ENCODE measurements at regions not wholly inside any gene's neighbourhood (a gene's known extent, or its start where the extent isn't known, plus 50 kb on each side); places are given as distances from the start of the nearest gene placed in this dataset.

GRCh38 chr2:238561230-238561629, 134.5 kb downstream of the ASB1 start:
- no peak overlapping the region for H3K4me3 ChIP-seq
- no peaks in the 10 kb centered on the region for H3K4me1 ChIP-seq
- no peaks in the 10 kb centered on the region for H3K9me3 ChIP-seq (replicated peaks in 1 of 11)
- no peak overlapping the region for H3K9ac ChIP-seq
- no peaks in the 10 kb centered on the region; a peak in 1 of 22 replicates for H4K20me1 ChIP-seq
- H3K27me3 ChIP-seq = no peaks in the 10 kb centered on the region
- H3K27ac ChIP-seq = no peak overlapping the region
- TF ChIP-seq Cebpa-rat (IDR thresholded peaks at IDR 0.05) = no peak
- no peak overlapping the region for H3K4me2 ChIP-seq
- no peaks in the 10 kb centered on the region for H3K36me3 ChIP-seq

- H4K20me1 ChIP-seq = no peaks in the 10 kb centered on the region; a peak in 1 of 22 replicates
- no peaks in the 10 kb centered on the region for H3K27me3 ChIP-seq
- H3K4me3 ChIP-seq = no peak overlapping the region
- no peak overlapping the region for H3K27ac ChIP-seq
- TF ChIP-seq Cebpa-rat (IDR thresholded peaks at IDR 0.05) = no peak
- H3K36me3 ChIP-seq = no peaks in the 10 kb centered on the region
- no peaks in the 10 kb centered on the region; a peak in 1 of 20 replicates for H3K4me1 ChIP-seq
- no peak overlapping the region for H3K4me2 ChIP-seq
- no peak overlapping the region for H3K9ac ChIP-seq
- no peaks in the 10 kb centered on the region for H3K9me3 ChIP-seq (replicated peaks in 1 of 11)
Observed at GRCh38 chr2:238562446-238562845, 135.7 kb downstream of the ASB1 start.

- TF ChIP-seq Cebpa-rat (IDR thresholded peaks at IDR 0.05) = no peak
- H3K4me3 ChIP-seq = no peak overlapping the region
- no peak overlapping the region for H3K27ac ChIP-seq
- H4K20me1 ChIP-seq = no peaks in the 10 kb centered on the region
- H3K27me3 ChIP-seq = no peaks in the 10 kb centered on the region
- no peak overlapping the region for H3K9ac ChIP-seq
- no peak overlapping the region for H3K4me2 ChIP-seq
- no peaks in the 10 kb centered on the region for H3K9me3 ChIP-seq (replicated peaks in 1 of 11)
- H3K36me3 ChIP-seq = no peaks in the 10 kb centered on the region
- no peaks in the 10 kb centered on the region; a peak in 1 of 20 replicates for H3K4me1 ChIP-seq
Observed at GRCh38 chr2:238563551-238563950, 136.8 kb downstream of the ASB1 start.

DNA sequence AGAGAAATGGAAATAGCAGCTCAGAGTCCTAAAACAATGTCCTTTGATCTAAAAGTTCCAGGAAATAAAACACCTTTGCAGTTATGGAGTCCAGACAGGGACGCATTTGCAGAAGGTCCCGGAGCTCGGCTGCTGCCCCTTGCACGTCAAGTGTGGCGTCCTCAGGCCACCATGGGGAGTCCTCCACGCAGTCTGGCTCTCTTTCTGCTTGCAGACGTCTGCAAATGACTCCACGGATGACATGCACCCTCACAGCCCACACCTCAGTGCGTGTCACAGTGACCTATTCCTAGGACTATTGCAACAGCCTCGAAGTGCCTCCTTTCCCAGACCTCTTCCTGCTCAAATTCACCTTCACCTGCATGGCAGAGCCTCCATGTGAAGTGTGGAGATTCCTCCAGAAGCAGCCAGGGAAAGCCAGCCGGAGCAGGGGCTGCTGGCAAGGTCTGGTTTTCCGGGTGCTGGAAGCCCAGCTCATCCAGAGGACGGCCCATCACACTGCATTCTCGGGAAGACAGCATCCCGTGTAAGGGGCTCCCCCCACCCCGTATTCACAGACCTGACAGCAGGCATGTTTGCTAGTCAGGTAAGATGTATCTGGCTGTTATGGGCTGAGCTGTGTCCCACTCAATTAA, 137.7 kb downstream of the ASB1 start:
- no peak for TF ChIP-seq Cebpa-rat (IDR thresholded peaks at IDR 0.05)
- no peaks in the 10 kb centered on the region for H3K36me3 ChIP-seq
- H3K4me1 ChIP-seq = peaks cover 0 to 4% (median 0%) of the 10 kb centered on the region in 10 experiments; a peak in 3 of 20 replicates
- no peaks in the 10 kb centered on the region for H4K20me1 ChIP-seq
- H3K27ac ChIP-seq = no peak overlapping the region
- no peak overlapping the region for H3K4me3 ChIP-seq
- H3K9ac ChIP-seq = no peak overlapping the region
- no peaks in the 10 kb centered on the region for H3K9me3 ChIP-seq (replicated peaks in 1 of 11)
- no peak overlapping the region for H3K4me2 ChIP-seq
- H3K27me3 ChIP-seq = no peaks in the 10 kb centered on the region

- Histone ChIP-seq H4K20me1 (no peaks in the 10 kb centered on the region), H3K9ac (no peak overlapping the region), H3K27me3 (no peaks in the 10 kb centered on the region)
Observed at GRCh38 chr2:238565031-238565430, 138.3 kb downstream of the ASB1 start.

DNA sequence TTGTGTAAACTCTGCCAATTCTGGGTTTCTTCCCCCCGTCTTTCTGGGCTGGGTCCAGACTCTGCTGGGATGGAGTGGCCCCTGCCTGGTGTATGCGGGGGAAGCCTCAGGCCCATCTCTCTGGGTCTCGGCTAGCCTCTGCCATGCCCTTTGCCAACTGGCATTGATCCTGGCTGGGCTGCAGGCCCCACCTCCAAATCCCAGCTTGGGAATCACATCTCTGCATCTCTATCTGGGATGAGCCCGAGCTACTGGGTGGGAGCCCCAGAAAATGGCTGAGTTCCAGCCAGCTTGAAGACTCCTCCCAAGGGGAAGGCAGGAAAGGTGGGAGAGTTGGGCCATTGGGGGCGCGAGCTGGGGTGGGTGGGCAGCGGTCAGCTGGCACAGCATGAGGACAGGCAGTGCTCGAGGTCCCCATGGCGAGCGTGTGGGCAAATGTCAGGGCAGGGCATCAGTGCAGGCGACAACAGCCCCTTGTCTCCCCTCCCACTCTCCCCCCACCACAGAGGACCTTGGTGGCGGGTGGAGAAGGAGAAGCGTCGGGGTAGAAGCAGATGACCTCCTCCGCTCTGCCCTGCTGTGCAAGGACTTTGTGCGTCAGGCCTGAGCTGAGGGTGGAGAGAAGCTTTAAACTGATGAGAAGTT, 139.4 kb downstream of the ASB1 start:
- H3K27ac ChIP-seq = no peak overlapping the region
- H3K27me3 ChIP-seq = no peaks in the 10 kb centered on the region
- H3K36me3 ChIP-seq = no peaks in the 10 kb centered on the region
- H3K4me2 ChIP-seq = no peak overlapping the region
- H3K9ac ChIP-seq = no peak overlapping the region
- H3K4me1 ChIP-seq = peaks cover 2 to 21% (median 15%) of the 10 kb centered on the region in 10 experiments
- no peaks in the 10 kb centered on the region for H4K20me1 ChIP-seq
- no peak overlapping the region for H3K4me3 ChIP-seq
- no peak for TF ChIP-seq Cebpa-rat (IDR thresholded peaks at IDR 0.05)
- H3K9me3 ChIP-seq (replicated peaks in 1 of 11) = no peaks in the 10 kb centered on the region

More at GRCh38 chr2:238565031-238565430, 138.3 kb downstream of the ASB1 start:
- H3K9me3 ChIP-seq (replicated peaks in 1 of 11) = no peaks in the 10 kb centered on the region
- peaks cover 0 to 11% (median 4%) of the 10 kb centered on the region in 10 experiments; a peak in 9 of 20 replicates for H3K4me1 ChIP-seq
- no peak overlapping the region for H3K4me2 ChIP-seq
- no peak for TF ChIP-seq Cebpa-rat (IDR thresholded peaks at IDR 0.05)
- H3K36me3 ChIP-seq = no peaks in the 10 kb centered on the region
- H3K27ac ChIP-seq = no peak overlapping the region
- H3K4me3 ChIP-seq = no peak overlapping the region

DNA sequence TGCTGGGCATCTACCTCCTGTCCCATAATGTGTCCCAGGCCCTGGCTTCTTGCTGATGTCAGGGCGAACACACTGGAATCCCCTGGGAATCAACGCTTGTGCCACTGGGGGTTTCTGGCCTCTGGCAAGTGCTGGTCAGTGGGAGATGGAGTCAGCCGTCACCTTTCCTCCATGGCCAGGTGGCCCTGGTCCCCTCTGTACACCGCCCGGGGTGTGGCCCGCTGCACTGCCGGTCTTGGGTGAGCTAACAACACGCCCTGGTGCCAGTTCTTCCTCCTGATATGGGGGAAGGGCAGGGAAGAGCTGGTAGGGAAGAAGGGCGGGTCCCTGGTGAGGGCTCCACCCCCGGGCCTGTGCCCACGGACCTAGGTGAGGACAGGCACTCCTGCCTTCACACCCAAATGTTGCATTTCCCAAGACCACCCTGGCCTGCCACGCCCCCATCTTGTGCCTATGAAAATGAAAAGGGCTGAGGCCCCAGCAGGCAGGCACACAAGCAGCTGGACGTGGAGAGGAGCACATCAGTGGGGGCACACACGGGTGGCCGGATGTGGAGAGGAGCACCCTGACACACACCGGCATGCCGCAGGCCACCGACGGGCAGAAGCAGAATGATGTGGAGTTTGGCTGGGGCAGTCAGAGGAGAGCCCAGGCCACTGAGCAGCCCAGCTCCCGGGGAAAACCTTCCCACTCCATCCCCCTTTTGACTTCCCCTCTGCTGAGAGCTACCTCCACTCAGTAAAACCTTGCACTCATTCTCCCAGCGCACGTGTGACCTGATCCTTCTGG, 140.5 kb downstream of the ASB1 start:
- no peak overlapping the region for H3K4me2 ChIP-seq
- H3K27me3 ChIP-seq = no peaks in the 10 kb centered on the region
- peaks cover 13 to 33% (median 26%) of the 10 kb centered on the region in 10 experiments for H3K4me1 ChIP-seq
- no peak overlapping the region for H3K4me3 ChIP-seq
- no peaks in the 10 kb centered on the region for H3K36me3 ChIP-seq
- no peak for TF ChIP-seq Cebpa-rat (IDR thresholded peaks at IDR 0.05)
- H3K9me3 ChIP-seq (replicated peaks in 1 of 11) = no peaks in the 10 kb centered on the region
- no peak overlapping the region for H3K27ac ChIP-seq
- no peaks in the 10 kb centered on the region for H4K20me1 ChIP-seq
- H3K9ac ChIP-seq = no peak overlapping the region

DNA sequence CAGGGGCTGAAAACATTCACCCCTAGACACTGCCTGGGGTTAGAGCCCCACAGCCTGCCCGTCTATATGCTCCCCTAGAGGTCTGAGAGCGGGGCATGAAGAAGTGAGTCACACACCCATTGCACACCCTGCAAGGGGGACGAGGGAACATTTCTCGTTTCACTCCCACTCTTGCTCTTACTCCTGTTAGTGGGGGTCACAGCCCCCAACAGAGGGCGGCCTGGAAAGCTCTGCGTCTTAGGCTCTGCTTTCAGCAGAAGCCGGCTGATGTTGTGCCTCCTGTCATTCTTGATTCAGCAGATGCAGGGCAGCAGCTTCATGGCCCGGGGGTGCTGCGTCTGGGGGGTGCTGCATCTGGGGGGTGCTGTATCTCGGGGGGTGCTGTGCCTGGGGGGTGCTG, 141.3 kb downstream of the ASB1 start:
- no peak for TF ChIP-seq Cebpa-rat (IDR thresholded peaks at IDR 0.05)
- H3K4me3 ChIP-seq = no peak overlapping the region
- H3K4me1 ChIP-seq = peaks cover 16 to 39% (median 33%) of the 10 kb centered on the region in 10 experiments
- H3K9me3 ChIP-seq (replicated peaks in 1 of 11) = no peaks in the 10 kb centered on the region
- no peaks in the 10 kb centered on the region for H3K27me3 ChIP-seq
- H3K4me2 ChIP-seq = no peak overlapping the region
- H3K36me3 ChIP-seq = no peaks in the 10 kb centered on the region
- no peaks in the 10 kb centered on the region for H4K20me1 ChIP-seq
- no peak overlapping the region for H3K9ac ChIP-seq
- no peak overlapping the region for H3K27ac ChIP-seq

Measured in BLaER1 treated with 17β-estradiol and CSF1 and Interleukin-3, amounts not matched to agents 10 nM and 100 nM (cell line).